T-helper 2 cell treated with Interferon-gamma antibody and Interleukin-4, amounts not matched to agents 5 μg/mL and 100 μg/mL, for 36 hours (primary cell): ENCODE measurements at regions not wholly inside any gene's neighbourhood (a gene's known extent, or its start where the extent isn't known, plus 50 kb on each side); places are given as distances from the start of the nearest gene placed in this dataset.

Source experiments
- DNase-seq: peaks from one replicate; pipeline ENCODE4 v3.0.0; 2021; ENCODE audit warnings: low spot score
- H3K27ac Mint-ChIP-seq: one replicate; pipeline ENCODE4 v1.8.0; 2021; ENCODE audit warnings: mild to moderate bottlenecking, mixed read lengths
- H3K27me3 Mint-ChIP-seq: one replicate; pipeline ENCODE4 v1.8.0; 2021; ENCODE audit warnings: low read depth, mixed read lengths
- H3K36me3 Mint-ChIP-seq: one replicate; pipeline ENCODE4 v1.8.0; 2021; ENCODE audit warnings: low read depth, mixed read lengths
- H3K4me1 Mint-ChIP-seq: one replicate; pipeline ENCODE4 v1.8.0; 2021; ENCODE audit warnings: low read depth, mixed read lengths
- H3K4me3 Mint-ChIP-seq: one replicate; pipeline ENCODE4 v1.8.0; 2022; ENCODE audit warnings: mild to moderate bottlenecking, moderate library complexity, mixed read lengths
- H3K9me3 Mint-ChIP-seq: one replicate; pipeline ENCODE4 v1.8.0; 2021; ENCODE audit warnings: mixed read lengths

- Mint-ChIP-seq H3K4me1 (peaks cover 15% of the 10 kb centered on the region), H3K9me3 (no peaks in the 10 kb centered on the region), H3K27me3 (no peaks in the 10 kb centered on the region), H3K4me3 (no peak overlapping the region), H3K36me3 (no peaks in the 10 kb centered on the region), H3K27ac (no peak overlapping the region)
- peak; percentile 18 for DNase-seq
Observed at GRCh38 chr3:98980915-98981596, 79.6 kb upstream of the DCBLD2 start.

- Mint-ChIP-seq H3K36me3 (no peaks in the 10 kb centered on the region), H3K4me3 (no peak overlapping the region)
Observed at GRCh38 chr3:98979296-98979695, 77.8 kb upstream of the DCBLD2 start.

GRCh38 chr3:98978068-98978811 lies 76.7 kb upstream of the DCBLD2 start:
- Mint-ChIP-seq H3K9me3 (no peaks in the 10 kb centered on the region), H3K27me3 (no peaks in the 10 kb centered on the region), H3K36me3 (no peaks in the 10 kb centered on the region), H3K4me3 (no peak overlapping the region), H3K27ac (no peak overlapping the region), H3K4me1 (peaks cover 15% of the 10 kb centered on the region)
- no peak for DNase-seq

More at GRCh38 chr3:98979296-98979695, 77.8 kb upstream of the DCBLD2 start:
- Mint-ChIP-seq H3K4me1 (peaks cover 15% of the 10 kb centered on the region), H3K27ac (no peak overlapping the region), H3K9me3 (no peaks in the 10 kb centered on the region), H3K27me3 (no peaks in the 10 kb centered on the region)
- no peak for DNase-seq

- DNase-seq = no peak
- no peak overlapping the region for H3K4me3 Mint-ChIP-seq
- H3K36me3 Mint-ChIP-seq = no peaks in the 10 kb centered on the region
- peaks cover 15% of the 10 kb centered on the region for H3K4me1 Mint-ChIP-seq
- H3K27ac Mint-ChIP-seq = no peak overlapping the region
- no peaks in the 10 kb centered on the region for H3K27me3 Mint-ChIP-seq
- no peaks in the 10 kb centered on the region for H3K9me3 Mint-ChIP-seq
Observed at GRCh38 chr3:98977520-98977919, 76.0 kb upstream of the DCBLD2 start.

- H3K27ac Mint-ChIP-seq = no peak overlapping the region
- no peaks in the 10 kb centered on the region for H3K36me3 Mint-ChIP-seq
- no peaks in the 10 kb centered on the region for H3K9me3 Mint-ChIP-seq
- peaks cover 9% of the 10 kb centered on the region for H3K4me1 Mint-ChIP-seq
- H3K27me3 Mint-ChIP-seq = no peaks in the 10 kb centered on the region
- no peak overlapping the region for H3K4me3 Mint-ChIP-seq
- DNase-seq = no peak
Observed at GRCh38 chr3:98974442-98974841, 72.9 kb upstream of the DCBLD2 start.

- Mint-ChIP-seq H3K27ac (no peak overlapping the region), H3K27me3 (no peaks in the 10 kb centered on the region)
Observed at GRCh38 chr3:98972720-98973119, 71.2 kb upstream of the DCBLD2 start.

GRCh38 chr3:98972155-98972554 lies 70.7 kb upstream of the DCBLD2 start:
- no peak for DNase-seq
- Mint-ChIP-seq H3K9me3 (no peaks in the 10 kb centered on the region), H3K4me1 (peaks cover 2% of the 10 kb centered on the region), H3K27ac (no peak overlapping the region), H3K27me3 (no peaks in the 10 kb centered on the region), H3K4me3 (no peak overlapping the region), H3K36me3 (no peaks in the 10 kb centered on the region)

More at GRCh38 chr3:98972720-98973119, 71.2 kb upstream of the DCBLD2 start:
- Mint-ChIP-seq H3K9me3 (no peaks in the 10 kb centered on the region), H3K4me1 (peaks cover 4% of the 10 kb centered on the region), H3K4me3 (no peak overlapping the region), H3K36me3 (no peaks in the 10 kb centered on the region)
- DNase-seq = no peak

GRCh38 chr3:98971169-98971681 lies 69.7 kb upstream of the DCBLD2 start:
- DNase-seq = no peak
- Mint-ChIP-seq H3K9me3 (no peaks in the 10 kb centered on the region), H3K27ac (no peak overlapping the region), H3K4me3 (no peak overlapping the region), H3K27me3 (no peaks in the 10 kb centered on the region), H3K4me1 (peaks cover 2% of the 10 kb centered on the region), H3K36me3 (no peaks in the 10 kb centered on the region)

- Mint-ChIP-seq H3K4me1 (peaks cover 2% of the 10 kb centered on the region), H3K36me3 (no peaks in the 10 kb centered on the region), H3K9me3 (no peaks in the 10 kb centered on the region), H3K27me3 (no peaks in the 10 kb centered on the region), H3K4me3 (no peak overlapping the region), H3K27ac (no peak overlapping the region)
- no peak for DNase-seq
Observed at GRCh38 chr3:98969295-98969694, 67.8 kb upstream of the DCBLD2 start.

GRCh38 chr3:98968824-98969223 lies 67.3 kb upstream of the DCBLD2 start:
- H3K4me3 Mint-ChIP-seq = no peak overlapping the region
- no peaks in the 10 kb centered on the region for H3K36me3 Mint-ChIP-seq
- H3K27ac Mint-ChIP-seq = no peak overlapping the region
- no peaks in the 10 kb centered on the region for H3K9me3 Mint-ChIP-seq
- H3K27me3 Mint-ChIP-seq = no peaks in the 10 kb centered on the region
- no peak for DNase-seq
- H3K4me1 Mint-ChIP-seq = peaks cover 2% of the 10 kb centered on the region

- Mint-ChIP-seq H3K4me1 (peaks cover 2% of the 10 kb centered on the region), H3K4me3 (no peak overlapping the region), H3K27me3 (no peaks in the 10 kb centered on the region), H3K27ac (no peak overlapping the region), H3K9me3 (no peaks in the 10 kb centered on the region), H3K36me3 (no peaks in the 10 kb centered on the region)
- no peak for DNase-seq
Observed at GRCh38 chr3:98968347-98968746, 66.9 kb upstream of the DCBLD2 start.

- no peaks in the 10 kb centered on the region for H3K36me3 Mint-ChIP-seq
- no peaks in the 10 kb centered on the region for H3K9me3 Mint-ChIP-seq
- no peak overlapping the region for H3K27ac Mint-ChIP-seq
- DNase-seq = no peak
- H3K4me1 Mint-ChIP-seq = peaks cover 2% of the 10 kb centered on the region
- no peak overlapping the region for H3K4me3 Mint-ChIP-seq
- H3K27me3 Mint-ChIP-seq = no peaks in the 10 kb centered on the region
Observed at GRCh38 chr3:98967758-98968157, 66.3 kb upstream of the DCBLD2 start.

- no peak for DNase-seq
Observed at GRCh38 chr3:98966862-98967546, 65.5 kb upstream of the DCBLD2 start.

GRCh38 chr3:98966434-98966833 lies 64.9 kb upstream of the DCBLD2 start:
- Mint-ChIP-seq H3K4me1 (peaks cover 2% of the 10 kb centered on the region), H3K27ac (no peak overlapping the region), H3K27me3 (no peaks in the 10 kb centered on the region), H3K9me3 (no peaks in the 10 kb centered on the region), H3K36me3 (no peaks in the 10 kb centered on the region), H3K4me3 (no peak overlapping the region)
- DNase-seq = no peak

More at GRCh38 chr3:98966862-98967546, 65.5 kb upstream of the DCBLD2 start:
- Mint-ChIP-seq H3K4me1 (peaks cover 2% of the 10 kb centered on the region), H3K36me3 (no peaks in the 10 kb centered on the region), H3K27me3 (no peaks in the 10 kb centered on the region), H3K9me3 (no peaks in the 10 kb centered on the region), H3K27ac (no peak overlapping the region), H3K4me3 (no peak overlapping the region)
